ENCODE measurements at regions not wholly inside any gene's neighbourhood (a gene's known extent, or its start where the extent isn't known, plus 50 kb on each side); places are given as distances from the start of the nearest gene placed in this dataset.

DNA sequence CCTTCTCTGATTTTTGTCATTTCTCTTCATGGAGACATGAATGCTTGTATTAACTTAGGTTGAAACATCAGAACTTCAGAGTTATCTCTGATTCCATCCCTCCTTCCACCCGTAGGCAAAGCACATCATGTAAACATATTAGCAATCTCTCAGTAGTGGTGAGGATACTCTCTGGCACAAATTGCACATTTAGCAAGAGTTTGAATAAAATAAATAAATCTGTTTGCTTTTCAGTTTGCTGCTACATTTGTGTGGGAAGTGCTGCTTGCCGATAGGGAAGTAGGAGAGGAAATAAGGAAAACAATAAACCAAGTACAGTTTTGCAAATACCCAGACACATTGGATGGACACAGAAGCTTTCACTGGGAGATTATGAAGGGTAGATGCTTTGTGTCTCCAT lies 359.0 kb downstream of the BCKDHB start:
- Histone ChIP-seq H3K27ac (ENCODE audit: low read length) (peak overlapping the region; percentile 94), H3K27me3 (ENCODE audit: insufficient read depth, low read depth, low read length) (no peaks in the 10 kb centered on the region), H2AFZ (ENCODE audit: low read depth, low read length) (no peak overlapping the region), H3K9me2 (ENCODE audit: insufficient read depth, low read length) (no peaks in the 10 kb centered on the region), H3K9ac (ENCODE audit: low read length) (peak overlapping the region; percentile 0), H3K4me2 (ENCODE audit: low read length) (no peak overlapping the region), H3F3A (ENCODE audit: insufficient read depth, low read length, poor library complexity, severe bottlenecking) (peaks cover 2% of the 10 kb centered on the region), H4K20me1 (ENCODE audit: insufficient read depth) (no peaks in the 10 kb centered on the region), H3K36me3 (ENCODE audit: insufficient read depth, low read length) (no peaks in the 10 kb centered on the region), H3K9me3 (ENCODE audit: low read length) (no peaks in the 10 kb centered on the region), H3K4me3 (ENCODE audit: low read length) (no peak overlapping the region), H3K79me2 (replicated peaks; ENCODE audit: insufficient read depth, low read length) (no peaks in the 10 kb centered on the region)
- TF ChIP-seq, protein P1, sequence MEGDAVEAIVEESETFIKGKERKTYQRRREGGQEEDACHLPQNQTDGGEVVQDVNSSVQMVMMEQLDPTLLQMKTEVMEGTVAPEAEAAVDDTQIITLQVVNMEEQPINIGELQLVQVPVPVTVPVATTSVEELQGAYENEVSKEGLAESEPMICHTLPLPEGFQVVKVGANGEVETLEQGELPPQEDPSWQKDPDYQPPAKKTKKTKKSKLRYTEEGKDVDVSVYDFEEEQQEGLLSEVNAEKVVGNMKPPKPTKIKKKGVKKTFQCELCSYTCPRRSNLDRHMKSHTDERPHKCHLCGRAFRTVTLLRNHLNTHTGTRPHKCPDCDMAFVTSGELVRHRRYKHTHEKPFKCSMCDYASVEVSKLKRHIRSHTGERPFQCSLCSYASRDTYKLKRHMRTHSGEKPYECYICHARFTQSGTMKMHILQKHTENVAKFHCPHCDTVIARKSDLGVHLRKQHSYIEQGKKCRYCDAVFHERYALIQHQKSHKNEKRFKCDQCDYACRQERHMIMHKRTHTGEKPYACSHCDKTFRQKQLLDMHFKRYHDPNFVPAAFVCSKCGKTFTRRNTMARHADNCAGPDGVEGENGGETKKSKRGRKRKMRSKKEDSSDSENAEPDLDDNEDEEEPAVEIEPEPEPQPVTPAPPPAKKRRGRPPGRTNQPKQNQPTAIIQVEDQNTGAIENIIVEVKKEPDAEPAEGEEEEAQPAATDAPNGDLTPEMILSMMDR (IDR thresholded peaks at IDR 0.05; ENCODE audit: poor library complexity, severe bottlenecking), result no peak
- TF ChIP-seq, protein P2, sequence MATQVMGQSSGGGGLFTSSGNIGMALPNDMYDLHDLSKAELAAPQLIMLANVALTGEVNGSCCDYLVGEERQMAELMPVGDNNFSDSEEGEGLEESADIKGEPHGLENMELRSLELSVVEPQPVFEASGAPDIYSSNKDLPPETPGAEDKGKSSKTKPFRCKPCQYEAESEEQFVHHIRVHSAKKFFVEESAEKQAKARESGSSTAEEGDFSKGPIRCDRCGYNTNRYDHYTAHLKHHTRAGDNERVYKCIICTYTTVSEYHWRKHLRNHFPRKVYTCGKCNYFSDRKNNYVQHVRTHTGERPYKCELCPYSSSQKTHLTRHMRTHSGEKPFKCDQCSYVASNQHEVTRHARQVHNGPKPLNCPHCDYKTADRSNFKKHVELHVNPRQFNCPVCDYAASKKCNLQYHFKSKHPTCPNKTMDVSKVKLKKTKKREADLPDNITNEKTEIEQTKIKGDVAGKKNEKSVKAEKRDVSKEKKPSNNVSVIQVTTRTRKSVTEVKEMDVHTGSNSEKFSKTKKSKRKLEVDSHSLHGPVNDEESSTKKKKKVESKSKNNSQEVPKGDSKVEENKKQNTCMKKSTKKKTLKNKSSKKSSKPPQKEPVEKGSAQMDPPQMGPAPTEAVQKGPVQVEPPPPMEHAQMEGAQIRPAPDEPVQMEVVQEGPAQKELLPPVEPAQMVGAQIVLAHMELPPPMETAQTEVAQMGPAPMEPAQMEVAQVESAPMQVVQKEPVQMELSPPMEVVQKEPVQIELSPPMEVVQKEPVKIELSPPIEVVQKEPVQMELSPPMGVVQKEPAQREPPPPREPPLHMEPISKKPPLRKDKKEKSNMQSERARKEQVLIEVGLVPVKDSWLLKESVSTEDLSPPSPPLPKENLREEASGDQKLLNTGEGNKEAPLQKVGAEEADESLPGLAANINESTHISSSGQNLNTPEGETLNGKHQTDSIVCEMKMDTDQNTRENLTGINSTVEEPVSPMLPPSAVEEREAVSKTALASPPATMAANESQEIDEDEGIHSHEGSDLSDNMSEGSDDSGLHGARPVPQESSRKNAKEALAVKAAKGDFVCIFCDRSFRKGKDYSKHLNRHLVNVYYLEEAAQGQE (IDR thresholded peaks at IDR 0.05; ENCODE audit: borderline replicate concordance), result no peak
- TF ChIP-seq SMC3 (conservative IDR thresholded peaks at IDR 0.05; ENCODE audit: poor library complexity) (no peak), EP300 (conservative IDR thresholded peaks at IDR 0.05; ENCODE audit: poor library complexity, severe bottlenecking) (no peak), EZH2 (IDR thresholded peaks at IDR 0.05; ENCODE audit: borderline replicate concordance, insufficient read depth, low read length, poor library complexity, severe bottlenecking) (no peak), TAF1 (IDR thresholded peaks at IDR 0.05; ENCODE audit: low read depth) (no peak), POLR2AphosphoS5 (IDR thresholded peaks at IDR 0.05) (no peak), RAD21 (conservative IDR thresholded peaks at IDR 0.05) (no peak), MXI1 (conservative IDR thresholded peaks at IDR 0.05; ENCODE audit: poor library complexity, severe bottlenecking) (no peak)

DNA sequence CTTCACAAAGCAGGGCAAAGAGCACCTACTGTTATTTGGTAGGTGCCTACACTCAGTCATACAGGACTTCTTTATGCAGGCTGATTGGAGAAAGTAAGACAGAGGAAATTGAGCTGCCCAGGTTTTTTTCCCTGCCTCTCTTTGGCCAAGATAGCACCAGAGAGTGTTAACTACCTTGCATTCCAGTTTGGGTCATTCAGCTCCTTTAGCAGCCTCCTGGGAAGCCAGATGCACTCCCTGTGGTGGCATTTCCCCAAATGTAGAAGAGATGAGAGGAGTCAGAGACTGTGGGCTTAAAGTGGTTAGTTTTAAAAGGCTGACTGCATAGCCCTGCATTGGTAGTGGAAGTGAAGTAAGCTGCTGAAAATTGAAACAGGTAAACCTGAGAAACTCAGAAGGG lies 358.4 kb downstream of the BCKDHB start:
- no peak overlapping the region for H3K9ac ChIP-seq (ENCODE audit: low read length)

More for the DNA sequence above, 358.4 kb downstream of the BCKDHB start:
- Histone ChIP-seq H3K27me3 (ENCODE audit: insufficient read depth, low read depth, low read length) (no peaks in the 10 kb centered on the region), H3F3A (ENCODE audit: insufficient read depth, low read length, poor library complexity, severe bottlenecking) (peaks cover 2% of the 10 kb centered on the region), H3K79me2 (replicated peaks; ENCODE audit: insufficient read depth, low read length) (no peaks in the 10 kb centered on the region), H3K27ac (ENCODE audit: low read length) (peak overlapping the region; percentile 94), H4K20me1 (ENCODE audit: insufficient read depth) (no peaks in the 10 kb centered on the region), H3K9me3 (ENCODE audit: low read length) (no peaks in the 10 kb centered on the region), H3K36me3 (ENCODE audit: insufficient read depth, low read length) (no peaks in the 10 kb centered on the region), H3K4me3 (ENCODE audit: low read length) (no peak overlapping the region), H3K4me2 (ENCODE audit: low read length) (no peak overlapping the region), H3K9me2 (ENCODE audit: insufficient read depth, low read length) (no peaks in the 10 kb centered on the region), H2AFZ (ENCODE audit: low read depth, low read length) (no peak overlapping the region)
- TF ChIP-seq POLR2AphosphoS5 (IDR thresholded peaks at IDR 0.05) (no peak), TAF1 (IDR thresholded peaks at IDR 0.05; ENCODE audit: low read depth) (no peak), EZH2 (IDR thresholded peaks at IDR 0.05; ENCODE audit: borderline replicate concordance, insufficient read depth, low read length, poor library complexity, severe bottlenecking) (no peak), SMC3 (conservative IDR thresholded peaks at IDR 0.05; ENCODE audit: poor library complexity) (no peak), MXI1 (conservative IDR thresholded peaks at IDR 0.05; ENCODE audit: poor library complexity, severe bottlenecking) (no peak), RAD21 (conservative IDR thresholded peaks at IDR 0.05) (no peak), EP300 (conservative IDR thresholded peaks at IDR 0.05; ENCODE audit: poor library complexity, severe bottlenecking) (no peak)
- TF ChIP-seq, protein P2 (IDR thresholded peaks at IDR 0.05; ENCODE audit: borderline replicate concordance), result no peak
- TF ChIP-seq, protein P1 (IDR thresholded peaks at IDR 0.05; ENCODE audit: poor library complexity, severe bottlenecking), result no peak
